ENCODE measurements at regions not wholly inside any gene's neighbourhood (a gene's known extent, or its start where the extent isn't known, plus 50 kb on each side); places are given as distances from the start of the nearest gene placed in this dataset.

DNA sequence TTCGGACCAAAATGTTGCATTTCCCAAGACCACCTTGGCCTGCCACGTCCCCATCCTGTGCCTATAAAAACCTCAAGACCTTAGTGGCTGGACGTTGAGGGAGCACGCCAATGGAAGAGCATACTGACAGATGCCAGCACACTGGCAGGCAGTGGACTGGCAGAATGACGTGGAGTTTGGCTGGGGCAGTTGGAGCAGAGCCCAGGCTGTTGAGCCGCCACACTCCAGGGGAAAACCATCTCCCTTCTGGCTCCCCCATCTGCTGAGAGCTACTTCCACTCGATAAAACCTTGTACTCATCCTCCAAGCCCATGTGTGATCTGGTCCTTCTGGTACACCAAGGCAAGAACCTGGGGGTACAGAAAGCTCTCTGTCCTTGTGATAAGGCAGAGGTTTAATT lies 494.1 kb downstream of the CDH11 start:
- Histone ChIP-seq H3K4me3 (no peak overlapping the region), H3K36me3 (no peaks in the 10 kb centered on the region), H3K27ac (no peak overlapping the region), H3K4me1 (ENCODE audit: low read depth) (no peaks in the 10 kb centered on the region), H3K27me3 (no peaks in the 10 kb centered on the region), H3K9me3 (ENCODE audit: low read depth) (no peaks in the 10 kb centered on the region)
- TF ChIP-seq, protein P1, sequence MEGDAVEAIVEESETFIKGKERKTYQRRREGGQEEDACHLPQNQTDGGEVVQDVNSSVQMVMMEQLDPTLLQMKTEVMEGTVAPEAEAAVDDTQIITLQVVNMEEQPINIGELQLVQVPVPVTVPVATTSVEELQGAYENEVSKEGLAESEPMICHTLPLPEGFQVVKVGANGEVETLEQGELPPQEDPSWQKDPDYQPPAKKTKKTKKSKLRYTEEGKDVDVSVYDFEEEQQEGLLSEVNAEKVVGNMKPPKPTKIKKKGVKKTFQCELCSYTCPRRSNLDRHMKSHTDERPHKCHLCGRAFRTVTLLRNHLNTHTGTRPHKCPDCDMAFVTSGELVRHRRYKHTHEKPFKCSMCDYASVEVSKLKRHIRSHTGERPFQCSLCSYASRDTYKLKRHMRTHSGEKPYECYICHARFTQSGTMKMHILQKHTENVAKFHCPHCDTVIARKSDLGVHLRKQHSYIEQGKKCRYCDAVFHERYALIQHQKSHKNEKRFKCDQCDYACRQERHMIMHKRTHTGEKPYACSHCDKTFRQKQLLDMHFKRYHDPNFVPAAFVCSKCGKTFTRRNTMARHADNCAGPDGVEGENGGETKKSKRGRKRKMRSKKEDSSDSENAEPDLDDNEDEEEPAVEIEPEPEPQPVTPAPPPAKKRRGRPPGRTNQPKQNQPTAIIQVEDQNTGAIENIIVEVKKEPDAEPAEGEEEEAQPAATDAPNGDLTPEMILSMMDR (IDR thresholded peaks at IDR 0.05; ENCODE audit: low read depth, low read length) = no peak
- no peak for DNase-seq (ENCODE audit: low read depth in 1 of 2, low spot score in 1 of 2)

DNA sequence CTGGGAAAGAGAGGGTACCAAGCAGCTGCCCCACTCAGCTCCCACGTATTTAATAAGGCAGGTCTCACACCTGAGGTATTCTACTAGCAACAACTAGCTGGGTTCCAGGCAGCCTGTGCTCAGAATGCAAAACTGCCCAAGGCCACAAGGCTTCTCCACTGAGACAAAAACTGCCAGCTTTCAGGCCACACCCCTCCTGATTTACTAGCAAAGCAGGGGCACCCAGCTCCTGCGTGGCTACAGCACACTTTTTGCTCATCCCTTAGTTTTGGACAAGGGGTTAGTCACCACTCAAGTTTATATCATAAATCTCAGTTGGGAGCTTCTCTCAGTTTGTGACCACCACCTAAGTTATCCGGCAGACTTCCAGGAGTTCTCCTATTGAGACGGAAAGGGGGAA lies 494.6 kb downstream of the CDH11 start:
- Histone ChIP-seq H3K9me3 (ENCODE audit: low read depth) (no peaks in the 10 kb centered on the region), H3K36me3 (no peaks in the 10 kb centered on the region), H3K27me3 (no peaks in the 10 kb centered on the region), H3K4me3 (no peak overlapping the region), H3K4me1 (ENCODE audit: low read depth) (no peaks in the 10 kb centered on the region), H3K27ac (no peak overlapping the region)
- TF ChIP-seq, protein P1 (IDR thresholded peaks at IDR 0.05; ENCODE audit: low read depth, low read length) = no peak
- DNase-seq (ENCODE audit: low read depth in 1 of 2, low spot score in 1 of 2) = peak in 1 of 2 donors; percentile 2

DNA sequence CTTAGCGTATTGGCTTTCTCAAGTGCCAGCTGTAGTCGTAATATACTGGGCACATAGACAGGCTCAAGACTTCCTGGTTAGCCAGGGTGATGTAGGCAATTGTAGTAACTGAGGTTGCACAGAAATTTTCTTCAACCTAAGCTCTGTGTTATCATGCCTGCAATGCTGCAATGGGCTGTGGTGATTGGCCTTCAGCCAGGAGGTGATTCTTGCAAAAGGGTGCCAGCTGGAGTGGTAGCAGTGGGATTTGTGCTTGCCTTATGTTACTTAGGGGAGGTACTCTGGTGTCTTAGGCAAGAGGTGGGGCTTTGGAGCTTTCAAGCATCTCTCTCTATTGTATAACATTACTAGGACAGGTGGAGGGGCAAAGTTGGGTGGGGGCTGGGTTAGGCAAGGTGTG lies 495.1 kb downstream of the CDH11 start:
- Histone ChIP-seq H3K27ac (no peak overlapping the region), H3K9me3 (ENCODE audit: low read depth) (no peaks in the 10 kb centered on the region), H3K36me3 (no peaks in the 10 kb centered on the region), H3K4me1 (ENCODE audit: low read depth) (no peaks in the 10 kb centered on the region), H3K27me3 (no peaks in the 10 kb centered on the region), H3K4me3 (no peak overlapping the region)
- TF ChIP-seq, protein P1 (IDR thresholded peaks at IDR 0.05; ENCODE audit: low read depth, low read length) = no peak
- peak in 1 of 2 donors; percentile 1 for DNase-seq (ENCODE audit: low read depth in 1 of 2, low spot score in 1 of 2)

DNA sequence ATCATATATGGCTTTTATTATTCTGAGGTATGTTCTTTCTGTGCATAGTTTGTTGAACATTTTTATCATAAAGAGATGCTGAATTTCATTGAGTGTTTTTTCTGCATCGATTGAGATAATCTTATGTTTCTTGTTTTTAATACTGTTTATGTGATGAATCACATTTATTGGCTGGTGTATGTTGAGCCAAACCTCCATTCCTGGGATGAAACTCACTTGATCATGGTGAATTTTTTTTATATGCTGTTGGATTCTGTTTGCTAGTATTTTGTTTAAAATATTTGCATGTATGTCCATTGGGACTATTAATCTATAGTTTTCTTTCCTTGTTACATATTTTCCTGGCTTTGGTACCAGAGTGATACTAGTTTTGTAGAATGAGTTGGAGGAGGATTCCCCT lies 500.2 kb downstream of the CDH11 start:
- no peaks in the 10 kb centered on the region for H3K27me3 ChIP-seq
- no peak overlapping the region for H3K27ac ChIP-seq
- no peaks in the 10 kb centered on the region for H3K4me1 ChIP-seq (ENCODE audit: low read depth)
- DNase-seq (ENCODE audit: low read depth in 1 of 2, low spot score in 1 of 2) = no peak
- no peak overlapping the region for H3K4me3 ChIP-seq
- TF ChIP-seq, protein P1 (IDR thresholded peaks at IDR 0.05; ENCODE audit: low read depth, low read length) = no peak
- no peaks in the 10 kb centered on the region for H3K9me3 ChIP-seq (ENCODE audit: low read depth)
- H3K36me3 ChIP-seq = no peaks in the 10 kb centered on the region

DNA sequence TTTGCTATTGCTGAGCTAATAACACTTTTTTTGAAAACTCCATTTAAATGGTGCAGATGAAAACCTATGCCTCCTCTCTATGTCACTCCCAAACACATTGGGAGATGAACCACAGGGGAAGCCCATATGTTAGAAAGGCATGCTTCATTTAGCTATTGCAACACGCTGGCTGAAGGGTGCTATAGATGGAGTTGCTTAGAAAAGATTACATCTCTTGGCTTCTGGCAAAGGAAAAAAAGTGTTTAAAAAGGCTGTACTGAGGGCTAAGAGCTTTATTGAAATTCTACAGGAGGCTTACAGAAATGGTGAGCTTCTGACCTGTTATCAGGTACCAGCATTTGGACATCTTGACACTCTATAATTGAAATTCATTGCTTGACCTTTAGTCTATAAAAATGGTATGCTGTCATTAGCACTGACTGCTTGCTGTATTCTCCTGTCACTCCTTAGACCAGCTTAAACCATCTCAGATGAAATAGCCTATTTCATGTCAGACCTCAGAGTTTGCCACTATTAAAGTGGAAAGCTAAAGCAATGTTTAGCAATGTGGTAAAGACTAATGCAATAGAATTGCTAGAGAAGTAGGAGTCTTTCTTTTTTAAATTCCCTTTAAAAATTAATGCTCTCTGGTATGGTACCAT lies 503.9 kb downstream of the CDH11 start:
- Histone ChIP-seq H3K36me3 (no peaks in the 10 kb centered on the region), H3K4me3 (no peak overlapping the region), H3K27ac (no peak overlapping the region), H3K27me3 (no peaks in the 10 kb centered on the region), H3K9me3 (ENCODE audit: low read depth) (no peaks in the 10 kb centered on the region), H3K4me1 (ENCODE audit: low read depth) (no peaks in the 10 kb centered on the region)
- no peak for DNase-seq (ENCODE audit: low read depth in 1 of 2, low spot score in 1 of 2)
- TF ChIP-seq, protein P1 (IDR thresholded peaks at IDR 0.05; ENCODE audit: low read depth, low read length) = no peak

Measured in cardiac muscle cell (in vitro differentiated cells and primary cell).